ENCODE measurements at regions not wholly inside any gene's neighbourhood (a gene's known extent, or its start where the extent isn't known, plus 50 kb on each side); places are given as distances from the start of the nearest gene placed in this dataset.

GRCh38 chr6:99064834-99065233 is 117.1 kb upstream of the FBXL4 start:
- Histone ChIP-seq H3K4me3 (no peak overlapping the region), H3K27me3 (no peaks in the 10 kb centered on the region), H3K36me3 (replicated peaks in 1 of 2) (no peaks in the 10 kb centered on the region), H3K9me3 (replicated peaks in 1 of 3) (no peaks in the 10 kb centered on the region), H3K4me1 (replicated peaks in 1 of 2) (no peaks in the 10 kb centered on the region), H3K27ac (no peak overlapping the region)
- TF ChIP-seq POLR2A (IDR thresholded peaks at IDR 0.05), result no peak
- intact Hi-C loops (cut with DNase I), result no loop called here
- WGBS, 4 donors, result 80 to 89% (median 87%) methylated on average over 2 of the region's 2 CpGs
- no peak for DNase-seq

GRCh38 chr6:99036672-99037071 is 88.9 kb upstream of the FBXL4 start:
- no peaks in the 10 kb centered on the region for H3K27me3 ChIP-seq
- no peaks in the 10 kb centered on the region for H3K36me3 ChIP-seq (replicated peaks in 1 of 2)
- DNase-seq, result no peak
- no peaks in the 10 kb centered on the region for H3K4me1 ChIP-seq (replicated peaks in 1 of 2)
- no peaks in the 10 kb centered on the region for H3K9me3 ChIP-seq (replicated peaks in 1 of 3)
- no peak overlapping the region for H3K4me3 ChIP-seq
- H3K27ac ChIP-seq, result no peak overlapping the region
- WGBS, 4 donors, result 81 to 89% (median 88%) methylated on average over 6 of the region's 6 CpGs
- intact Hi-C loops (cut with DNase I), result no loop called here
- no peak for TF ChIP-seq CTCF (IDR thresholded peaks at IDR 0.05)
- no peak for TF ChIP-seq POLR2A (IDR thresholded peaks at IDR 0.05)

- no peaks in the 10 kb centered on the region for H3K36me3 ChIP-seq (replicated peaks in 1 of 2)
- no peak overlapping the region for H3K4me3 ChIP-seq
- DNase-seq, result no peak
- no peaks in the 10 kb centered on the region for H3K4me1 ChIP-seq (replicated peaks in 1 of 2)
- no peak overlapping the region for H3K27ac ChIP-seq
- intact Hi-C loops (cut with DNase I), result no loop called here
- WGBS, 4 donors, result 42 to 49% (median 47%) methylated on average over 2 of the region's 2 CpGs
- TF ChIP-seq POLR2A (IDR thresholded peaks at IDR 0.05) (no peak), CTCF (IDR thresholded peaks at IDR 0.05) (no peak)
- no peaks in the 10 kb centered on the region for H3K9me3 ChIP-seq (replicated peaks in 1 of 3)
- H3K27me3 ChIP-seq, result no peaks in the 10 kb centered on the region
Measured at GRCh38 chr6:99032396-99032795, 84.7 kb upstream of the FBXL4 start.

GRCh38 chr6:99031957-99032356 is 84.2 kb upstream of the FBXL4 start:
- H3K4me1 ChIP-seq (replicated peaks in 1 of 2), result no peaks in the 10 kb centered on the region
- H3K36me3 ChIP-seq (replicated peaks in 1 of 2), result no peaks in the 10 kb centered on the region
- H3K4me3 ChIP-seq, result no peak overlapping the region
- no peaks in the 10 kb centered on the region for H3K9me3 ChIP-seq (replicated peaks in 1 of 3)
- no peaks in the 10 kb centered on the region for H3K27me3 ChIP-seq
- WGBS, 4 donors, result 64 to 71% (median 67%) methylated on average over 4 of the region's 4 CpGs
- intact Hi-C loops (cut with DNase I), result no loop called here
- no peak for TF ChIP-seq CTCF (IDR thresholded peaks at IDR 0.05)
- no peak for TF ChIP-seq POLR2A (IDR thresholded peaks at IDR 0.05)
- H3K27ac ChIP-seq, result no peak overlapping the region
- DNase-seq, result no peak

- no peaks in the 10 kb centered on the region for H3K27me3 ChIP-seq
- intact Hi-C loops (cut with DNase I), result no loop called here
- H3K36me3 ChIP-seq (replicated peaks in 1 of 2), result no peaks in the 10 kb centered on the region
- H3K4me3 ChIP-seq, result no peak overlapping the region
- H3K4me1 ChIP-seq (replicated peaks in 1 of 2), result no peaks in the 10 kb centered on the region
- 84 to 94% (median 87%) methylated on average over 1 of the region's 1 CpG for WGBS, 4 donors
- TF ChIP-seq POLR2A (IDR thresholded peaks at IDR 0.05), result no peak
- no peak for DNase-seq
- H3K27ac ChIP-seq, result no peak overlapping the region
- H3K9me3 ChIP-seq (replicated peaks in 1 of 3), result no peaks in the 10 kb centered on the region
Measured at GRCh38 chr6:99030915-99031314, 83.2 kb upstream of the FBXL4 start.

Data from adrenal gland (tissue), 9 donors.